Muscle of leg (tissue), 3 donors: ENCODE measurements at regions not wholly inside any gene's neighbourhood (a gene's known extent, or its start where the extent isn't known, plus 50 kb on each side); places are given as distances from the start of the nearest gene placed in this dataset.
"Not testable (repeated sequence)": the region's sequence is repeated elsewhere in the genome, so short reads cannot be mapped to it uniquely, and the experiment has no call there.

Experiments used
- DNase-seq: peaks from one replicate; pipeline ENCODE4 v3.0.0; 2013
- H3K27ac ChIP-seq: one replicate; pipeline ENCODE4 v1.5.1; 2013; ENCODE audit warnings: mild to moderate bottlenecking, low read length, control low read depth
- H3K27me3 ChIP-seq: one replicate; pipeline ENCODE4 v1.6.1; 2013; ENCODE audit warnings: low read length; ENCODE audit not compliant: control insufficient read depth, insufficient read depth
- H3K36me3 ChIP-seq: one replicate; pipeline ENCODE4 v1.6.1; 2013; ENCODE audit warnings: low read length; ENCODE audit not compliant: control insufficient read depth, insufficient read depth
- H3K4me1 ChIP-seq: one replicate; pipeline ENCODE4 v1.6.1; 2013; ENCODE audit warnings: low read length; ENCODE audit not compliant: control insufficient read depth, insufficient read depth
- H3K4me3 ChIP-seq: one replicate; pipeline ENCODE4 v1.5.1; 2013; ENCODE audit warnings: low read length, control low read depth
- H3K9me3 ChIP-seq: replicated peaks from 2 replicates; pipeline ENCODE4 v1.6.1; 2013; ENCODE audit warnings: low read depth, low read length; ENCODE audit not compliant: control insufficient read depth
- WGBS: methylation state at CpG from one replicate; pipeline ENCODE4 v1.1.5; 2013; ENCODE audit warnings: missing lambda C conversion rate; ENCODE audit not compliant: insufficient coverage; 5-methylcytosine and 5-hydroxymethylcytosine counted together

DNA sequence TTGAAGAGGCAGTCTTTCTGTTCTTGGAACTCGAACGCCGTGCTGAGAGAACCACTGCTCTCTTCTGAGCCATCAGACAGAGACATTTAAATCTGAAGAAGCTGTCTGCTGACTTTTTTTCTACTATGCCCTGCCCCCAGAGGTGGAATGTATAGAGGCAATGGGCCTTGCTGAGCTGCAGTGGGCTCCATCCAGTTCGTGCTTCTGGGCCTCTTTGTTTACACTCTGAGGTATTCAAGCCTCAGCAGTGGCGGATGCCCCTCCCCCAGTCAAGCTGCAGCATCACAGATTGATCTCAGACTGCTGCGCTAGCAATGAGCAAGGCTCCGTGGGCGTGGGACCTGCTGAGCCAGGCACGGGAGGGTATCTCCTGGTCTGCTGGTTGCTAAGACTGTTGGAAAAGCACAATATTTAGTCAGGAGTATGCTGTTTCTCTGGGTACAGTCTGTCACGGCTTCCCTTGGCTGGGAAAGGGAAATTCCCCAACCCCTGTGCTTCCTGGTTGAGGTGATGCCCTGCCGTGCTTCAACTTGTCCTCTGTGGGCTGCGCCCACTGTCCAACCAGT lies 526.8 kb downstream of the CD109 start:
- Histone ChIP-seq H3K36me3 (no peaks in the 10 kb centered on the region), H3K27me3 (no peaks in the 10 kb centered on the region), H3K27ac (no peak overlapping the region), H3K4me3 (no peak overlapping the region), H3K9me3 (no peaks in the 10 kb centered on the region), H3K4me1 (no peaks in the 10 kb centered on the region)
- WGBS, result 40% methylated on average over 1 of the region's 12 CpGs
- no peak for DNase-seq

DNA sequence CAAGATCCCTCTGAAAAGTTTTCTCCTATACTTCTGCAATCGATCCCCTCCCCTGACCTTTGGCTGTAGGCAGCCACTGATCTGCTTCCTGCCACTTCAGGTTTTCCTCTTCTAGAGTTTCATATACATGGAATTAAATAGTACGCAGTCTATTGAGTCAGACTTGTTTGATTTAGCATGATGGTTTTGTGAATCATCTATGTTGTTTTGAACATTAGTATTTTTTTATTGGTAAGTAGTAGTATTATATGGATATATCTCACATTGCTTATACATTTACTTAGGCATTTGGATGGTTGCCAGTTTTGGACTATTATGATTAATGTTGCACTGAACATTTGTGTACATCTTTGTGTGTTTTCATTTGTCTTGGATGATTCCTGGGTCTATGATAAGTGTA lies 518.0 kb downstream of the CD109 start:
- Histone ChIP-seq H3K27ac (no peak overlapping the region), H3K4me3 (no peak overlapping the region), H3K9me3 (no peaks in the 10 kb centered on the region), H3K27me3 (no peaks in the 10 kb centered on the region), H3K36me3 (no peaks in the 10 kb centered on the region), H3K4me1 (no peaks in the 10 kb centered on the region)
- DNase-seq, result no peak
- no CpG with 5 or more reads among the region's 2 CpGs for WGBS

DNA sequence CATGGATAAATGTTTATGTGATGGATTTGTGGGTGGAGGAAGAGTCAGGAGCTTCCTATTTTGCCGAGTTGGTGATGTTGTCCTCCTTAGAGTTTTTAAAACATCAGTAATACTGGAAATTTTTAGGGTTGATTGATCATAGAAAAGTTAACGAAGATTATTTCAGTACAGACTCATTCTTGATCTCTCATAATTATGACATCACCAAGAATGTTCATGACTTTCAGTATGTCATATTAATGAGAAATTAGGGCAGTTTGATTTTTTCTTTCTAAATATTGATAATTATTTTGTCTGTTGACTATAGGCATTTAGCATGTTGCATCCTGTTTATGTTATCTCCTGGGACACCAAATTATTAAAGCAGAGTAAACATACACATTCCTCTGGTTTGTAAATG lies 512.2 kb downstream of the CD109 start:
- DNase-seq, result no peak
- Histone ChIP-seq H3K27me3 (no peaks in the 10 kb centered on the region), H3K27ac (no peak overlapping the region), H3K4me1 (no peaks in the 10 kb centered on the region), H3K9me3 (peaks cover 18% of the 10 kb centered on the region), H3K4me3 (no peak overlapping the region), H3K36me3 (no peaks in the 10 kb centered on the region)
- no CpG with 5 or more reads among the region's 2 CpGs for WGBS

DNA sequence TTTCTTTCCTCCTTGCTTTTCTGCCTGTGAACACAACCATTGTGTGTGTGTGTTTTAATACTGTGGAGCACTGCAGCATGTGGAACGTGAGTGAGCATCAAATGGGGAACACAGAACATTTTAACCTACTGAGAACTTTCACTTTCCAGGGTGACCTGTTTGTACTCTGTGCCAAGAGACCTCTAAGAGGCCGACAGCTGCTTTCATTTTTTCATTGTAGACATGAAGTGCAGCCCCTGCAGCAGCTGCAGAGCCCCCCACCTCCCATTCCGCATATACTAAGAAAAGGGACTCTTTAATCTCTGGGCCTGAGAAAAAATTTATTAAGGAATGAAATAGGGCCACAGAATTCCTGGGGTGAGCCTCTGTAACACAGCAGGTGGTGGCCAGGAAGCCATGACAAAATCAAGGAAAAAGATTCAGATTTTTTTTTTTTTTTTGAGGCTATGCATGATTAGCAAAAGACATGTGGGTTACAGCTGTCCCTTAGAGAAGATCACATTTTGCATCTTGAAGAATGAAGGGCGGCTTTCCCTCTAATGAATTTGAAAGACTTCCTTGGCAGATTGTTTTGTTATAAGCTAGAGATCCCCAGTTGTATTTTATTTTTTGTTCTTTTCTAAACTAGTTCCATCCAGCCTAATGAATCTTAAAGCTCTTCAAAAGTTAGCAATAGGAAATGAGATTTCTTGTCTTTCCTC lies 503.4 kb downstream of the CD109 start:
- Histone ChIP-seq H3K4me3 (no peak overlapping the region), H3K27ac (no peak overlapping the region), H3K27me3 (no peaks in the 10 kb centered on the region), H3K4me1 (peaks cover 4% of the 10 kb centered on the region), H3K9me3 (no peaks in the 10 kb centered on the region), H3K36me3 (no peaks in the 10 kb centered on the region)
- 40% methylated on average over 1 of the region's 4 CpGs for WGBS
- DNase-seq, result peak; percentile 55

DNA sequence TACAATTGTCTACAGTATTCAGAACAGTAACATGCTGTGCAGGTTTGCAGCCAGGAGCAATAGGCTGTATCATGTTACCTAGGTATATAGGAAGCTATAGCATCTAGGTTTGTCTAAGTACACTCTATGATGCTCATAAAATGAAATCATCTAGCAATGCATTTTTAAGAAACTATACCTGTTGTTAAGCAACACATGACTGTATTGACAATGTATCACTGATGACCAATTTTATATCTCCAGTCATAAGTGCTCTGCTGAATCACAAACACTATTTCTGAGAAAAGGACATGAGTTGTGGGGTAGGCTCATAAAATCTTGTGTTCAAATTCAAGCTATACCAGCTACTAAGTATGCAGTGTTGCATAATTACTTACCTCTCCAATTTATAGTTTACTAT lies 501.3 kb downstream of the CD109 start:
- peaks cover 4% of the 10 kb centered on the region for H3K4me1 ChIP-seq
- H3K9me3 ChIP-seq, result no peaks in the 10 kb centered on the region
- no peaks in the 10 kb centered on the region for H3K36me3 ChIP-seq
- H3K27me3 ChIP-seq, result no peaks in the 10 kb centered on the region
- no peak overlapping the region for H3K4me3 ChIP-seq
- DNase-seq, result no peak
- H3K27ac ChIP-seq, result no peak overlapping the region

DNA sequence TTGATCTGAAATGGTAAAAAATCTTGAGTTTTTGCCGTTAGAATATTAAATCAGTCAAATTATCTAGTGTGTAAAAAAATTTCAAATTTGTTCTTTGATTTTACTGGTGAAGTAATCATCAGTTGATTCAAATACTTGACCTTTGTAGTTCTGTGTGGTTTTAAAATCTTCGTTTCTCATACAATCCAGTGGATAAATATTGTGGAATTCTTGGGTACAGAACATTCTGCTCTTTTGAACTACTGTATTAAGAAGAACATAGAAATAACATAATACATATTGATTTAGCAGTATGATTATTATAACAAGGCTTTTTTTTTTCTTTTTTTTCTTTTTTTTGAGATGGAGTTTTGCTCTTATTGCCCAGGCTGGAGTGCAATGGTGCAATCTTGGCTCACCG lies 491.8 kb downstream of the CD109 start:
- no peaks in the 10 kb centered on the region for H3K4me1 ChIP-seq
- no peaks in the 10 kb centered on the region for H3K27me3 ChIP-seq
- H3K27ac ChIP-seq, result no peak overlapping the region
- no CpG with 5 or more reads among the region's 3 CpGs for WGBS
- no peaks in the 10 kb centered on the region for H3K9me3 ChIP-seq
- no peak for DNase-seq
- H3K4me3 ChIP-seq, result no peak overlapping the region
- no peaks in the 10 kb centered on the region for H3K36me3 ChIP-seq

DNA sequence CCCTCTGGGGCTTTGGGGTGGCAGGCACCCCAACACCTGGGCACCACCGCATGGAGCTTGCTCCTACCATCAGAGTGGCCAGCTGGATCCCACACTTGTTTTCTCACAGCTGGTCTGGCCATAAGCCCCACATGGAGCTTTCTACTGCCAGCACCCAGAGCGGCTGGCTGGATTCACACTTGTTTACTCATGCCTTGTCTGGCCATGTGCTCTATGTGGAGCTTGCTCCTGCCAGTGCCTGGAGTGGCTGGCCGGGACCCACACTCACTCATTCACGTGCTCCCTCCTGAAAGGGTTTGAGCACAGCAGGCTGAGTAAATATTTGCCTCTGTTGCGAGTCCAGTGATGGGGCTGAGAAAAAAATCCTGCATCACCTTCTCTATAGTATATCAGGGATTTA lies 487.0 kb downstream of the CD109 start:
- Histone ChIP-seq H3K36me3 (no peaks in the 10 kb centered on the region), H3K9me3 (peaks cover 4% of the 10 kb centered on the region), H3K4me3 (no peak overlapping the region), H3K27ac (no peak overlapping the region), H3K4me1 (no peaks in the 10 kb centered on the region), H3K27me3 (no peaks in the 10 kb centered on the region)
- DNase-seq, result peak; percentile 20
- WGBS, result 79% methylated on average over 3 of the region's 5 CpGs

DNA sequence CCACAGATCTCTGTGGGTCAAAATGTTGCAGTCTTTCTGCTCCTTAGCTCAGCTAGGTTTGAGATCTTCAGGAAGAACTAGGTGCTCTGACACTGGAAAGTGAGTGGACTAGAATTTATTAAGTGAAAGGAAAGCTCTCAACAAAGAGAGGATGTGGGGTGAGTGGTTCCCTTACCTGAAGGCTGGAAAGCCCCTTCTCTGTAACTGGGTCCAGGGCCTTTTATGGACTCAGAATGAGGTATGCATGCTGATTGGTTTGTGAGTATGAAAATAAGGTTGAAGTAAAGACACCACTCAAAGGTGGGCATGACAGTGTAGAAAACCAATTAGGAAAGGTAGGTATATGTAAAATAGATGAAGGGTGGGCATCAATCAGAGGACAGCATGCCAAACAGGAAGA lies 485.5 kb downstream of the CD109 start:
- no peaks in the 10 kb centered on the region for H3K36me3 ChIP-seq
- no peaks in the 10 kb centered on the region for H3K4me1 ChIP-seq

DNA sequence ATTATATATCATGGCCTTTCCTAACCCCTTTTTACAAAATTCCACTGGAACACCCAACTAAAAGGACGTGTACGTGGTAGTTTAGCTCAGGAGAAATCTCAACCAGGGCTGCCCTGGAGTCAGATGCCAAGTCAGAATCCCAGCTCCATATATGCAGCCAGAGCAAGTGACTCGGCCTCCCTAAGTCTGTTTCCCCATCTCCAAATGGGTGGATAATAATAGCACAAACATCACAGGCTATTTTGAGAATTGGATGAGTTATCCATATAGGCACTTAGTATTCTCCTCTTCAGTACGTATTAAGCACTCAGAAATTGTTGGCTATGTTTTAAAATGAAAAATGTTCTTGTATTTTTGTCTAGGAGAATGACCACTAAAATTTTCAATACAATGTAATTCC lies 481.5 kb downstream of the CD109 start:
- Histone ChIP-seq H3K4me1 (no peaks in the 10 kb centered on the region), H3K9me3 (peaks cover 2% of the 10 kb centered on the region), H3K27ac (peak overlapping the region; percentile 48), H3K36me3 (no peaks in the 10 kb centered on the region), H3K4me3 (no peak overlapping the region), H3K27me3 (no peaks in the 10 kb centered on the region)
- DNase-seq, result peak; percentile 36
- 90% methylated on average over 2 of the region's 4 CpGs for WGBS

More for the DNA sequence above, 485.5 kb downstream of the CD109 start:
- Histone ChIP-seq H3K9me3 (peaks cover 4% of the 10 kb centered on the region), H3K4me3 (no peak overlapping the region), H3K27ac (no peak overlapping the region), H3K27me3 (no peaks in the 10 kb centered on the region)
- no peak for DNase-seq

DNA sequence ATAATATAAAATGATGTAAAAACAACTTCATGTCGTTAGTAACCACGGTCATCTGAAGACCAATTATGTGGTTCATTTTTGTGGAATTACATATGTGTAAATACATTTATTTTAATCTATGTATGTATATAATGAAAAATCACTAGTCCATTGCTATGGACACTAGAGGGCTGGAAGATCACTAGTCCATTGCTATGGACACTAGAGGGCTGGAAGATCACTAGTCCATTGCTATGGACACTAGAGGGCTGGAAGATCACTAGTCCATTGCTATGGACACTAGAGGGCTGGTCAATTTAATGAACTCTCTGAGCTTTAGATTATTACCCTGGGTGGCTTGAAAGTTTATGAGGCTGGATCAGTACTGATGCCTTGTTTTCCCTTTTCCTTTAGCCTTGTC lies 474.5 kb downstream of the CD109 start:
- WGBS, result no CpG with 5 or more reads among the region's 2 CpGs

DNA sequence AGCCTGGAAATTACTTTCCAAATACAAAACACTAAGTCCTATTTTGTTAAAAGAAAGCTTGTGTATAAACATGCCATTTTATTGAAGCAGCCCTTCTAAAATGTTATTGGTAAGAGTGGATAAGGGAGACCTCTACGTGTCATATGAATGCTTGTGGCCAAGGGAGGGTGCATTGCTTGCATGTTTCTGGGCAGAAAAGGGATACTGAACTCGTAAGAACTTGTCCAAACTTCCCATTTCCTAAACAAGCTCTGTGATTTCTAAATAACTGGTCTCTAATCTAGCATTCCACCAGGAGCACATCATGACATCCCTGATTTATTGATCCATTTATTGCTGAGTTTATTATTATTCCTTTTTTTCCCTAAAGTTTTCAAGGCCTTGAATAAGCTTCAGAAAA lies 474.1 kb downstream of the CD109 start:
- Histone ChIP-seq H3K27ac (no peak overlapping the region), H3K27me3 (no peaks in the 10 kb centered on the region), H3K4me1 (peaks cover 2% of the 10 kb centered on the region), H3K4me3 (no peak overlapping the region), H3K9me3 (no peaks in the 10 kb centered on the region), H3K36me3 (no peaks in the 10 kb centered on the region)
- DNase-seq, result no peak
- WGBS, result no CpG with 5 or more reads among the region's 2 CpGs

More for the DNA sequence above, 474.5 kb downstream of the CD109 start:
- not testable (repeated sequence) for H3K4me3 ChIP-seq, H3K4me1 ChIP-seq, H3K9me3 ChIP-seq, H3K36me3 ChIP-seq, H3K27ac ChIP-seq, DNase-seq, H3K27me3 ChIP-seq
